ENCODE measurements at regions not wholly inside any gene's neighbourhood (a gene's known extent, or its start where the extent isn't known, plus 50 kb on each side); places are given as distances from the start of the nearest gene placed in this dataset.

DNA sequence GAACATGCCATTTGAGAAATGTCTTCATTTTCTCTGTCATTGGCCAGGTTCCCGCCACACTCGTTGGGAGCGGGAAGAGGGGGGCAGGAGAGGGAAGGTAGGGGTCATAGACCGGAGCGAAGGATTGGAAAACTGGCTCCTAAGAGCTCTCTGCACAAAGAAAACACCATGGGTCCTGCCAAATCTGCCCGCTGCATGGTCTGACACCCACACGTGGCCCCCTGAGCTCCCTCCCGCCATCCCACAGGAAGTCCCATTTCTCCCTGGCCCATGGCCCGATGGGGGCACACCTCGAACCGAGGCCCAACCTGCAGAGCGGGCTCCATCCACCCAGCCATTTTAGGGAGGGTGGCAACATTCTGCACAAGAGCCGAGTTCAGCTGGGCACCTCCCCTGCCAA lies 159.6 kb downstream of the SALL1 start:
- no peak for TF ChIP-seq POLR2AphosphoS5 (IDR thresholded peaks at IDR 0.05; ENCODE audit: low read depth, low read length)
- TF ChIP-seq, protein P1, sequence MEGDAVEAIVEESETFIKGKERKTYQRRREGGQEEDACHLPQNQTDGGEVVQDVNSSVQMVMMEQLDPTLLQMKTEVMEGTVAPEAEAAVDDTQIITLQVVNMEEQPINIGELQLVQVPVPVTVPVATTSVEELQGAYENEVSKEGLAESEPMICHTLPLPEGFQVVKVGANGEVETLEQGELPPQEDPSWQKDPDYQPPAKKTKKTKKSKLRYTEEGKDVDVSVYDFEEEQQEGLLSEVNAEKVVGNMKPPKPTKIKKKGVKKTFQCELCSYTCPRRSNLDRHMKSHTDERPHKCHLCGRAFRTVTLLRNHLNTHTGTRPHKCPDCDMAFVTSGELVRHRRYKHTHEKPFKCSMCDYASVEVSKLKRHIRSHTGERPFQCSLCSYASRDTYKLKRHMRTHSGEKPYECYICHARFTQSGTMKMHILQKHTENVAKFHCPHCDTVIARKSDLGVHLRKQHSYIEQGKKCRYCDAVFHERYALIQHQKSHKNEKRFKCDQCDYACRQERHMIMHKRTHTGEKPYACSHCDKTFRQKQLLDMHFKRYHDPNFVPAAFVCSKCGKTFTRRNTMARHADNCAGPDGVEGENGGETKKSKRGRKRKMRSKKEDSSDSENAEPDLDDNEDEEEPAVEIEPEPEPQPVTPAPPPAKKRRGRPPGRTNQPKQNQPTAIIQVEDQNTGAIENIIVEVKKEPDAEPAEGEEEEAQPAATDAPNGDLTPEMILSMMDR (IDR thresholded peaks at IDR 0.05) = no peak
- TF ChIP-seq JUND (IDR thresholded peaks at IDR 0.05) = no peak
- TF ChIP-seq, protein P2, sequence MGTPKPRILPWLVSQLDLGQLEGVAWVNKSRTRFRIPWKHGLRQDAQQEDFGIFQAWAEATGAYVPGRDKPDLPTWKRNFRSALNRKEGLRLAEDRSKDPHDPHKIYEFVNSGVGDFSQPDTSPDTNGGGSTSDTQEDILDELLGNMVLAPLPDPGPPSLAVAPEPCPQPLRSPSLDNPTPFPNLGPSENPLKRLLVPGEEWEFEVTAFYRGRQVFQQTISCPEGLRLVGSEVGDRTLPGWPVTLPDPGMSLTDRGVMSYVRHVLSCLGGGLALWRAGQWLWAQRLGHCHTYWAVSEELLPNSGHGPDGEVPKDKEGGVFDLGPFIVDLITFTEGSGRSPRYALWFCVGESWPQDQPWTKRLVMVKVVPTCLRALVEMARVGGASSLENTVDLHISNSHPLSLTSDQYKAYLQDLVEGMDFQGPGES (IDR thresholded peaks at IDR 0.05; ENCODE audit: low read depth, low read length) = no peak

Data from SK-N-SH (cell line).